NCI-H1092 (cell line): ENCODE measurements at regions not wholly inside any gene's neighbourhood (a gene's known extent, or its start where the extent isn't known, plus 50 kb on each side); places are given as distances from the start of the nearest gene placed in this dataset.
"Not testable (repeated sequence)": the region's sequence is repeated elsewhere in the genome, so short reads cannot be mapped to it uniquely, and the experiment has no call there.

Source experiments
- DNase-seq: peaks from one replicate; lab custom pipeline; 2025; lab: John Stamatoyannopoulos, UW

GRCh38 chrX:3550871-3551270, 162.6 kb downstream of the PRKX start:
- no peak for DNase-seq

GRCh38 chrX:3550160-3550751, 163.2 kb downstream of the PRKX start:
- DNase-seq = no peak

- no peak for DNase-seq
These were observed 164.0 kb downstream of the PRKX start for GRCh38 chrX:3549411-3549911.

- DNase-seq = peak; percentile 29
These were observed 164.6 kb downstream of the PRKX start for GRCh38 chrX:3548765-3549391.

- DNase-seq = no peak
These were observed 167.5 kb downstream of the PRKX start for GRCh38 chrX:3545901-3546300.

GRCh38 chrX:3541336-3541735, 172.1 kb downstream of the PRKX start:
- DNase-seq = no peak

- no peak for DNase-seq
These were observed 173.3 kb downstream of the PRKX start for GRCh38 chrX:3540105-3540504.

GRCh38 chrX:3532581-3533085, 180.8 kb downstream of the PRKX start:
- no peak for DNase-seq

- not testable (repeated sequence) for DNase-seq
These were observed 182.0 kb downstream of the PRKX start for GRCh38 chrX:3531435-3531834.

- no peak for DNase-seq
These were observed 183.1 kb upstream of the MXRA5 start for GRCh38 chrX:3529466-3530010.

- no peak for DNase-seq
These were observed 181.4 kb upstream of the MXRA5 start for GRCh38 chrX:3527811-3528210.

GRCh38 chrX:3527166-3527565, 180.7 kb upstream of the MXRA5 start:
- no peak for DNase-seq

- no peak for DNase-seq
These were observed 180.3 kb upstream of the MXRA5 start for GRCh38 chrX:3526731-3527130.

GRCh38 chrX:3526071-3526470, 179.6 kb upstream of the MXRA5 start:
- DNase-seq = no peak

GRCh38 chrX:3522101-3522650, 175.7 kb upstream of the MXRA5 start:
- DNase-seq = no peak

- DNase-seq = no peak
These were observed 174.9 kb upstream of the MXRA5 start for GRCh38 chrX:3521396-3521795.

GRCh38 chrX:3520982-3521381, 174.5 kb upstream of the MXRA5 start:
- no peak for DNase-seq

- DNase-seq = no peak
These were observed 174.0 kb upstream of the MXRA5 start for GRCh38 chrX:3520458-3520857.

- DNase-seq = not testable (repeated sequence)
These were observed 172.9 kb upstream of the MXRA5 start for GRCh38 chrX:3519384-3519783.

GRCh38 chrX:3518870-3519269, 172.4 kb upstream of the MXRA5 start:
- no peak for DNase-seq

GRCh38 chrX:3516051-3516541, 169.6 kb upstream of the MXRA5 start:
- DNase-seq = no peak

- DNase-seq = no peak
These were observed 168.5 kb upstream of the MXRA5 start for GRCh38 chrX:3514996-3515395.

GRCh38 chrX:3512150-3512549, 165.7 kb upstream of the MXRA5 start:
- DNase-seq = peak; percentile 9
